ENCODE measurements at regions not wholly inside any gene's neighbourhood (a gene's known extent, or its start where the extent isn't known, plus 50 kb on each side); places are given as distances from the start of the nearest gene placed in this dataset.

GRCh38 chr4:1531683-1532548 is 125.7 kb upstream of the NKX1-1 start:
- no peak overlapping the region for H3K4me2 ChIP-seq (ENCODE audit: insufficient read depth, low read length)
- no peak overlapping the region for H2AFZ ChIP-seq (ENCODE audit: low read depth, low read length)
- no peaks in the 10 kb centered on the region for H3K36me3 ChIP-seq (ENCODE audit: control insufficient read depth in 2 of 2, extremely low read depth in 1 of 2, insufficient read depth in 2 of 2, low read length in 2 of 2)
- TF ChIP-seq JUN (IDR thresholded peaks at IDR 0.05; ENCODE audit: borderline replicate concordance, insufficient read depth, insufficient read length, low read depth) (no peak), POLR2AphosphoS5 (IDR thresholded peaks at IDR 0.05; ENCODE audit: insufficient read depth, low read depth, low read length) (no peak), MAX (IDR thresholded peaks at IDR 0.05; ENCODE audit: insufficient read depth, insufficient read length) (no peak), POLR2A (IDR thresholded peaks at IDR 0.05; ENCODE audit: low read depth, low read length) (no peak), CTCF (IDR thresholded peaks at IDR 0.05; ENCODE audit: extremely low read depth in 1 of 2, insufficient read depth in 1 of 2, low read depth in 1 of 2, low read length in 2 of 2) (no peak), MYC (IDR thresholded peaks at IDR 0.05; ENCODE audit: low read depth, low read length) (no peak), GATA2 (IDR thresholded peaks at IDR 0.05; ENCODE audit: insufficient read depth, insufficient read length, low read depth, low read length) (no peak)
- no peaks in the 10 kb centered on the region for H3K9me3 ChIP-seq (replicated peaks; ENCODE audit: control insufficient read depth, insufficient read depth, low read length)
- H3K9ac ChIP-seq (replicated peaks; ENCODE audit: extremely low read depth, insufficient read depth, low read length), result no peak overlapping the region
- peaks cover 0 to 5% of the 10 kb centered on the region in 2 experiments for H3K27me3 ChIP-seq (ENCODE audit: control insufficient read depth in 2 of 2, insufficient read depth in 2 of 2, low read length in 2 of 2)
- no peak for DNase-seq (ENCODE audit: low read depth, low spot score)
- FAIRE-seq, result no peak
- H3K4me1 ChIP-seq (ENCODE audit: control insufficient read depth, extremely low read depth, insufficient read depth, low read length), result no peaks in the 10 kb centered on the region
- H3K9me1 ChIP-seq (replicated peaks; ENCODE audit: control insufficient read depth, extremely low read depth, insufficient read depth, low read length), result no peaks in the 10 kb centered on the region
- dilution Hi-C loops (cut with MboI; ENCODE audit: extremely low pct_ligation_motif_present, low sequenced_read_pairs), result no loop called here
- H3K4me3 ChIP-seq (replicated peaks in 1 of 3; ENCODE audit: insufficient read depth in 1 of 3, low read depth in 1 of 3, low read length in 3 of 3), result no peak overlapping the region
- intact Hi-C loops (cut with micrococcal nuclease), result no loop called here
- H3K79me2 ChIP-seq (ENCODE audit: control insufficient read depth, insufficient read depth, low read length), result no peaks in the 10 kb centered on the region
- BruUV-seq (replicated peaks), result no TSS peak
- no peaks in the 10 kb centered on the region for H4K20me1 ChIP-seq (replicated peaks; ENCODE audit: control insufficient read depth, extremely low read depth, insufficient read depth, low read length)
- ChIA-PET POLR2A (no interaction called here), CTCF (no interaction called here)
- no peak overlapping the region for H3K27ac ChIP-seq (ENCODE audit: insufficient read depth, low read depth, low read length)

Data from endothelial cell of umbilical vein (primary cell).